COLO829 (cell line): ENCODE measurements at regions not wholly inside any gene's neighbourhood (a gene's known extent, or its start where the extent isn't known, plus 50 kb on each side); places are given as distances from the start of the nearest gene placed in this dataset.

Experiments
- DNase-seq: peaks from one replicate; pipeline ENCODE4 v3.0.0; 2012; ENCODE audit warnings: low spot score

DNA sequence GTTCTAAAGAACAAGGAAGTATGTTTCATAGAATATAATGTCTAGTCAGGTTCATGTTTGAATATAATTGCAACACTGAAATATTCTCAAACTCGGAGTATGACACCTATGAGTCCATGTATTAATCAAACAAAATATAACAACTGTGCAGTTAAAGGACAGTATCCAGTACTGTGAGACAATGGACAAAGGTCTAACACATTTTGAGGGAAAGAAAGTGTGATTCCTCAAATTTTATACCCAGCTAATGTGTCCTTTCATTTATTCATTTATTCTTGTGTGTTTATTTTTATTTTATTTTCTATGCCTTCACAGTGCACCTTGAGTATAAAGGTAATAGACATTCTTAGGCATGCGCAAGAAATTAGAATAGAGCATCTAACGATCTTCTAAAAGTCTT lies 401.0 kb upstream of the ZFHX3 start:
- DNase-seq: no peak

DNA sequence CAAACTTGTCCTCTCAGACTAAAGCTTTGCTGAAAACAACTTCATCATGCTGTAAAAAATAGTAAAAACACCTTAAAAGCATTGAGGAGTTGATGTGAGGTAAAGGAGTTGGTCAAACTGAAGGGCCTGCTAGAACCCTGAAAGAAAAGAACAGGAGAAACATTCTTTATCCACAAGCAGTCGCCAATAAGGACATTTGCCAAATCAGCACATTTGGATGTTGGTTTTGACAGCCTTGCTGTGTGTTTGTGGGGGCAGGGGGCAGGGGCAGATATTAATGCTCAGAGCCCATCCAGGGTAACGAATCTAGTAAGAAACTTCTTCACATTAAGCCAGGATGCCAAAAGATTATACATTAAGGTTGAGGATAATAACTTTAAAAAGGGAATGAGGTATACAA lies 399.9 kb upstream of the ZFHX3 start:
- no peak for DNase-seq

DNA sequence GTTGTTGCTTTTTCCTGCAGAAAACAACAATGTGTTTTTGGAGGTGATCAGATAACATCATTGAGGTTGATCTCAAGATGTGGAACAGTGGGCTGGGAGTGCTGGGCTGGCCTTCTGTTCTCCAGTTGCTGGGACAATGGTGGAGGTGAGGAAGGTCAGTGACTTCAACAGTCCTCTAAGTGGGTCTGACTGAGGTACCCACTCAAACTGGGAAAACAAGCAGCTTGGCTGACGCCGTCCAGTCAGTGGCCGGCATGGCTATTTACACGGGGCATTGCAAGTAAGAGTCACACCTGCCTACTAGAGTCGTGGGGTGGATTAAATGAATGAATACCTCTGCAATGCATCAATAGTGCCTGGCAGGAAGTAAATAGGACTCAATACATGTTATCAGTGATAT lies 386.7 kb upstream of the ZFHX3 start:
- no peak for DNase-seq

DNA sequence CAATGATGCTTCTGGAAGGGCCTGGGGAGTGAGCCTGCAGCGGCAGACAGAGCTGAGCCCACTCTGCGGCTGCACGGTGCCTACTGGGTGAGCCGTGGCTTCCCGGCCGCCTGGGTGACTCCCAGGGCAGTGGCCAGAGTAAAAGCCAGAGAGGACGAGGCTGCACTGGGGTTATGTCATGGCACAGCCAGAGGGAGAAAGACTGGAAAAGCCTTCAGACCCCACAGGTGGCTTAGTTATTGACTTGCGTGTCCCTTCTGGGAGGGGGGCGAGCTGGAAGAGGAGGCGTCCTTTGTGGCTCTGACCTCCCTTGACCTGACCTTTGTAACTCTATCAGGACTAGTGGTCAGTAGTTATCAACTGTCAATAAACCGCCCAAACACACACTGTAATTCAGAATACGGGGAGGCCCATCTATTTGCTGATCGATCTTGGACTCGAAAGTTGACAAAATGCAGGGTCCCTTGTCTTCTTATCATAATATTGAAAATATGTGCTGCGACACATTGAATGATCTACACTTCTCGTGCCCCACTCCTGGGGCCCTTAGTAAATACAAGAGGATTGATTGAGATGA lies 385.9 kb upstream of the ZFHX3 start:
- DNase-seq: no peak

DNA sequence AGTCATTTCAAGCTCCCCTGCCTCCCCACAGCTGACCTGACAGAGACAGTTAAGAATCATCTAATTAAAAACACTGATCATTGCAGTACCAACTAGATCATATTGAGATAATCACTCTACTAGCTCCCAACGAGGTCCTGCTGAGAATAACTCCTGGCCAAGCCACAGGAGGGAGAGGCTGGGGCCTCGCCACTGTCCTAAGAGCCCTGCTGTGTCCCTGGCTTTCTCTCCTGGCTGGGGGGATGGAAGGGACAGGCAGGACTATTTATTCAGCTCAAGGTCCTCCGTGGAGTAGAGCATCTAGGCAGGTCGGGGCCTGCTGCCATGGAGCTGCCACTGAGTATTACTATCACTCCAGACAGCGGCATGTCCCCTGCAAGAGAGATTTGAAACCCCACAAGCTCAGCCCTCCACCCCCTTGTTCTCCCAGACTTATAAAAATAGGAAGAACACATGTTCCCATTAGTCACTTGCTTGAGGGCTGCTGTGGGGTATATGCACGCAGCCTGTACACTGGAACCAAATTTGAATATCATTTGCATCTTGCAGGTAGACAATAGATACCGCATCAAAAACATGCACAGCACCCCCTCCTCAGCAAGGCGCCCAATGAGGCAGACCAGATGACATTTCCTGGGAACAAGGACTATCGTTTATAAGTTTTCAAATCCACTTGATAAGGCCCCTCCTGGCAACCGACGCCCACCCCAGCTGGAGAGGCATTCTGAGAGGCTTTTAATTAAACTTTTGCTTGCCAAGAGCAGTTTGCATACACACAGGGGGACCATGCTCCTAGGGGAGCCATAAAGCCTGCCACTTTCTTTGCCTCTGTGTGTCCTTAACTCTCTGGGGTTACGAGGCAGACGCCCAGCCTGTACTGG lies 385.2 kb upstream of the ZFHX3 start:
- DNase-seq: no peak

DNA sequence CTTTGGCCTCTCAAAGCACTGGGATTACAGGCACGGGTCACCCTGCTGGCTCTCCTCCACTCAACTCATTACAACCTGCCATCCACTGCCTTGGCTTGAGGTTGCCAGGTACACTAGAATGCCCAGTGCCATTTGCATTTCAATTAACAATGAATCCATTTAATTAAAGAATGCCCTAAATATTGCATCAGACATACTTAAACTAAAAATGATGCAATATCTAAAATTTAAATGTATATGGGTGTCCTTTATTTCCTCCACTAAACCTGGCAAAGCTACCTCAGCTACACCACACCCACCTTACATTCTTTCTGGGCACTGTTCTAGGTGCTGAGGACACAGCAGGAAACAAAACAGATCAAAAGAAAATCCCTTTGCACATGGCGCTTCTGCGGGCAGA lies 382.2 kb upstream of the ZFHX3 start:
- DNase-seq: no peak

DNA sequence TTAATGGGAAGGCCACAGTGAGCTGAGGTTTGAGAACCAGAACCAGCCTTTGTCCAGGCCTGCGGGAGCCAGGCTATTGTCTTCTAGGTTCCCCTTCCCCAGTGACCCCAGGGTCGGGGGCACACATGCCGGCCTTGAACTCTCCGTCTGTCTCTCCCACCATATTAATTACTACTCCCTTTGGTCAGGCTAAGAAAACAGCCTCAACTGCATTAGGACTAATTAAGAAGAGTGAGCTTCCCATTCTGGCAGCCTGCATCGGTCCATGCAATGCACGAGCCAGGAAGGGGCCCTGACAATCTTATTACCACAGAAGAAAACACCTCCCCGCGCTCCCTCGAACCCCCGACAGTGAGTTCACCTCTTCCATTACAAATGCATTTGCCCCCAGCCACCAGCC lies 380.2 kb upstream of the ZFHX3 start:
- DNase-seq: no peak

DNA sequence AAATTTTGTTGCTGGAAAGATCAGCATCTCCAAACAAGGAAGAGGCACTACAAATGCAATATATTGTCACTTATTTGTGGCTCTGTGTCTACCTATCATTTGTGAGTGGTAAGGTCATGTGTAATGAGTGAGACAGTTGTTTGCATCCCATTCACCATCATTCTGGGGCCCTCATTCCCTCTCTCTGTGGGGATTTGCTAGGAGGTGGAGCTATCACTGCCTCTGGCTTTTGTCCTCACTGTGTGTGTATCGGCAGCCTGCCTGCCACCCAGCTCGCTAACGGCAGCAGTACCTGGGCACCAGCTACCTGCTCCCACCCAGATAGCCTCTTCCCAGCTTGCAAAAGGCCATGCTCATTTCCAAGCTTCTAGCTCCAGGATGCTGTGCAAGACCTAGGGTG lies 379.2 kb upstream of the ZFHX3 start:
- DNase-seq: no peak

DNA sequence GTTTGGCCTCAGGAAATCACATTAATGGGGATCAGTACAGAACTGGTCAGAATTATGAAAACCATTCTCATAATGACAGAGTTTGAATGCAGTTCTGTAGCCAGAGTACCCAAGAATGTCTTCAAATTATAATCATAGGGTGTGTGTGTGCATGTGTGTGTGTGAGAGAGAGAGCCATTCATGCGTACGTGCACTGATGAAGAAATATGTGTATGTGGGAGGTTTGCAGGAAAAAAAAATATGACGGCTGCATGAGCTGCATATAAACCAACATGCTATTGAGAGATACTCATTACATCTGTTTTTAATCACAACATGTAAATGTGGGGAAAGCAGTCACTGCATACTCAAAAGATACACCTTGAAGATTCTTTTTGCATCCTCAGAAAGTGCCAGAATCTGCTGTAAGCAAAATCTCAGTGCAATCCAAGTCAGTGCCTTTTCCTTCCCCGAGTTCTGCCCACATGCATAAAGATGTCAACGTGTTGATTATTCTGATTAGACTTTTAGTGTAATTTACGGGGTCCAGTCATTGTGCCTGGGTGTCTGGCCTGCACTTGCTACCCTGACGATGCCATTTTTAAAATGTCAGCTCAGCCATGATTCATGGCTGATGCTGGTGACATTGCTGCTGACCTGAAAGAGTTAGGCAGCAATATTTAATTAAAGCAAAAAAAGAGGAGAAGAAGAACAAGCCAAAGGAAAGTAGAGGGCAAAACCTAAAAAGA lies 378.7 kb upstream of the ZFHX3 start:
- DNase-seq: no peak

DNA sequence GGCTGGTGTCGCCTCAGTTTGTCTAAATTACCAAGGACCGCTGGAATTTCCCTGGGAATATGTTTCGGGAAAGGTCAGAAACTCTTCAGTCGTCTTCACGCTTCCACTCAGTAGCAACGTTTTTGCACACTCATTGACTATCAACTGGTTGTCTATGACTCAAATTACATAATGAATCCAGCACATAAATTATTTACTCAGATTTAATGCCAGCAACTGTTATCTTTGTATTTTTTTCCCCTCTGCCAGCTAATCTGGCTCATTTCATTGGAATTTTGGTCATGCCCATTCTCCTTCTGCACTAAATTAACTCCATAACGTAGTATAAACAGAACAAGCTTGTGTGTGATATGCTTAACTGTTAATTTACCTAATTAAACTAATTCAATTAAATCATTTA lies 372.7 kb upstream of the ZFHX3 start:
- no peak for DNase-seq

DNA sequence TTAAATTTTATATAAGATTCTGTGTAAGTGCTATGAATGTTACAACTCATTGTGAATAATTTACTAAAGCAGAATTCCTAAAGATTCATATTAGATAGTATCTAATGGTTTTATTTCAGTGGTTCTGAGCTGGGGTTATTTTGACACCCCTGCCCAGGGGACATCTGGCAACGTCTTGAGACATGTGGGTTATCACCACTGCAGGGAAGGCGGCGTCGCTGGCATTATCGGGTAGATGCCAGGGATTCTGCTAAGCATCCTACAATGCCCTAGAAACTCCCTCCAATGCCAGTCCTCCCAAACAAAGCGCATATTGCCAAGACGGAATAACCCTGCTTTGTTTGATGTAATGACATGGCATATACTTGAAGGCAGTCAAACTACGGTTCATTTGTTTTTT lies 372.3 kb upstream of the ZFHX3 start:
- DNase-seq: no peak

DNA sequence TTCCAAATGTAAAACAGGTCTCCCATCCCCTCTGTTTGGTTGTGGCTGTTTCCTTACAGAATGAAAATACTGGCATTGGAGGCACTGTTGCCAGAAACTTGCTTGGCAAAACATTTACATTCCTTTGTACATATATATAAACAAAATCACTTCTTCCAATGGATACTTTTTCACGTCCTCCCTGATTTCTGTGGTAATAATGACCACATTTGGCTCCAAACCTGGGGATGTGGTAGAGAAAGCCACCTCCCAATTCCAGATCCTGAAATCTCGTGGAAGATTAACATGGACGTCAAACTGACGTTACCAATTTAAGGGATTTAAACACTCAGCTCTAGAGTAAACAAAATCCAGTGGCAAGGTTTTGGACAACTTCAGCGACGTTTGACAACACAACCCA lies 370.8 kb upstream of the ZFHX3 start:
- no peak for DNase-seq

DNA sequence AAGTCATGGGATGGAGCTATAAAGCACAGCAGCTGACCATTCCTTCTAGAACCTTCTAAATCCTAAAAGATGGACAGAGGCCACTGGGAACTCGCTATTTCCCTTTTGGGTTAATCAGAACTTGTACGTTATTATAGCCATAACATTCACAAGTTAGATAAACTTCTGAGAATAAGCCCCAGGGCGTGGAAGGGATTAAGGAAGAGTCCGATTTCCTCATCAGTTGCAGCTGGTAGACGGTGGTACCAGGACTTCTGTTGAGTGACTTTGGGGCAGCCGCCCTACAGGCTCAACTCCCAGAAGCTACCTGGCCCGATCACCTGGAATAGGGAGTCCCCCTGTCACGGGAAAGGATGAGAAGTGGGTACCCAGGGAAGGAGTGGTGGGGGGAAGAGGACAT lies 370.1 kb upstream of the ZFHX3 start:
- DNase-seq: no peak

DNA sequence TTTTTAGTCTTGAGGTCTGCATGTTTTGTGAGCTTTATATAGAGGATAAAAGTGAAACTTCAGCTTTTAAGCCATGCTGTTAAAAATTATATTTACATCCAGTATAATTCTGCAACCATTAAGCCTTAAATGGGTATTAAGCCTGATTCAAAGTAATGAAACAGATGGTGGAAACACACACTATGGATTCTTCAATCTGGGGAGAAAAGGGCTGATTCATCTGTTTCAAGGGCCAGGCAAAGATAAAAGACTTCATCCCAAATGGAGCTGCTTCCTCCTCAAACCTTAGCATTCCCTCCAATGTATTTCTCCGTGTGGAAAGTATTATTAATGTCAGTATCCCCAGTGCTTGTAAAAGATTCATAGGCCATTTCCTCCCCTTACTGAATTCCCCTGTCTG lies 367.4 kb upstream of the ZFHX3 start:
- DNase-seq: no peak

DNA sequence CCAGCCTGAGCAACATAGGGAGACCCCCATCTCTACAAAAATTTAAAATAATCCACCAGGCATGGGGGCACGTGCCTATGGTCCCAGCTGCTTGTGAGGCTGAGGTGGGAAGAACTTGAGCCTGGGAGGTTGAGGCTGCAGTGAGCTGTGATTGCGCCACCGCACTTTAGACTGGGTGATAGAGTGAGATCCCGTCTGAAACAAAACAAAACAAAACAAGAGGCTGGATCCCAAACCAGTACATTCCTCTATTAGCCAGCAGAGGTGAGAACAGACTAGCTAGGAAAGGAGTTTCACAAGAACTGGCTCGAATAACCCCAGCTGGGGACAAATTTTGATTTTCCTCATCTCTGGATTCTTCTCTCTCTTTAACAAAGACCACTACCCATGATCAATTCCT lies 366.7 kb upstream of the ZFHX3 start:
- no peak for DNase-seq

DNA sequence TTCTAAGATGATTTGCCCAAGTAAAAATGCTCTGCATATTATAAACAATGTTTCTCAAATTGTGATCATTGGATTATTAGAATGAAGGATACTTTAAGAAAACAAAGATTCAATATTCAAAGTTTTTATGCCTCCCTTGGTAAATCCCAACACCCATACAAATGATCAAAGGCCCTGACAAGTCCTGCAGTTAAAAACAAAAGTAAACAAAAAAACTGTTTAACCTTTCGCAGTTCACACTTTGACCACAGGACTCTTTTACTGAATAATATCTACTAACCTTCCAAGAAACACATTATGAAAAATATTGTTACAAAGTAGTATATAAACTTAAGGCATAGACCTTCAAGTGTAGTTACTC lies 365.9 kb upstream of the ZFHX3 start:
- DNase-seq: no peak

DNA sequence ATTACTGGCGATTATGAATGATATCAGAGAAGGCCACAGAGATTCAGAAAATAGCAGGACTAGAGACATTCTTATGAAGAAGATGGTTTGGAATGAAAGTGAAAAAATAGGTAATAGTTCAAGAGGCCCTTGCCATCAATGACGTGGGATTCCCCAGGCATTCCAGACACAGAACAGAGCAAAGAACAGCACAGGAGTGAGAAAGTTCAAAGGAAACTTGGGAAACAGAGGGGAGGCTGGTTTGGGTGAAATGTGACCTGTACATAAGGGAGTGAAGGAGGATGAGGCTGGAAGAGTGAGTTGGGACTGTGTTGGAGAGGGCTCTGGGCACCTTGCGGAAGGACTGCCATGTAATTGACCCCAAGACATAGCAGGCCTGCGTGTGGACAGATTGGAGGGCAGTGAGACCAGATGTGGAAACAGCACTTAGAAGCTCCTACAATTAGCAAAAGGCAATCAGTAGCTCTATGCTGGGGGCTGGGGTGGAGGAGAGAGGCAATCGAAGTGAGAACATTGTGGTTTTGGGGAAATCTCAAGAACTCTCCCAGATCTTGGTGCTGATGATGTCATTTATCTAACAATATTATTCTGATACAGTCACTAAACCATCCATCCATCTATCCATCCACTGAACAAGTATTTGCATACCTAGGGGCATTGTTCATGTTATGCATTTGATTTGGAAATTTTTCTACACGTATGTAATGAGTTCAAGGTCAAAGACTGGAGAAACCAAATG lies 365.3 kb upstream of the ZFHX3 start:
- no peak for DNase-seq

DNA sequence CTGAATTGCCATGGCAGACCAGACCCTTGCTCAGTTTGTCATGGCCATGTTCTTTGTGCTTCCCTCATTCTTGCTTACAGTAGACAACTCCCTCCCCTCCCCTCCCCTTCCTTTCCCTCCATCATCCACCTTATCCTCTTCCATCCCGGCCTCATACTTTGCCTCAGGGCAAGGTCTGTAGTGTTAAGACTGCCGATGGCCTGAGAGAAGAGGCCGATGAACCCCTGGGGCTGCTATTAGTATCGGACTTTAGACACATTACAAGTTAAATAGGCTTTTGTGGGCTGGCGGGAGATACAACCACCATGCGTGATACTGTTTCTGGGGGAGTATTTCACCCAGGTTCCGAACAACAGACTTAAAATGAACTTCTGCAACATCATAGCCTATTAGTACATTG lies 364.5 kb upstream of the ZFHX3 start:
- no peak for DNase-seq

DNA sequence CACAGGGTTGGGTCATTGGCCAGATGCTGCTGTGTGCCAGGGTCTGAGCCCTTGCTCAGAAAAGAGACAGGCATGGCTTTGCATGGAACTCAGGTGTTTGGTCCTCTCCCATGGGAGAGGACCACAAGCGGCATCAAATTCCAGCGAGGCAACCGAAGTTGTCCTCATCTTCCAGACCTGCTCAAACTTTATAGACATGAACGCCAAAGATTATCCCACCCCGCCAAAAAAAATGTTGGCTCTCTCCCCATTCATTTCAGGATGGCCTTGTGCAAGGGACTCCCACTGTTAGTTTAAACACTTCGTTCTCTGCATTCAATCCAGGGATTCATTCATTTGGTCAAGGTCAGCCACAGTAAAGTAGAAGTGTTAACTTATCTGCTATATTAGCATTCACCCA lies 360.8 kb upstream of the ZFHX3 start:
- DNase-seq: no peak

DNA sequence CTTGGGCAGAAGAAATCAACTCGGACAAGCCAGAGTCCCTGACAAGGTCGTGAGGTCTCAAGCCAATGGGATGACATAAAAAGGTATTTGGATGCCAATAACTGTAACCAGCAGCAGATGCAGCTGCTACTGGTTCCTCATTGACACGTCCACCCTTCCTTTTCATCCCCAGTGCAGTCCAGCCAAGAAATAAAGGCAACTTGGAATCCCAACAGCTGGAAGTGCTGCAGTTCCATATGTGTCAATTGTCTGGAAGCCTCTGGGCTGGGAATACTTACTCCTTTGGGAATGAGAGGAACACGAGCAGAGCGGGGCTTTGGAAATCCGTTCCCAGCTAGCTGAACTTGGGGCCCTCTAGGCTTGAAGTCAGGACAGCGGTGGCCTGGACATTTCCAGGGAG lies 360.4 kb upstream of the ZFHX3 start:
- DNase-seq: no peak

DNA sequence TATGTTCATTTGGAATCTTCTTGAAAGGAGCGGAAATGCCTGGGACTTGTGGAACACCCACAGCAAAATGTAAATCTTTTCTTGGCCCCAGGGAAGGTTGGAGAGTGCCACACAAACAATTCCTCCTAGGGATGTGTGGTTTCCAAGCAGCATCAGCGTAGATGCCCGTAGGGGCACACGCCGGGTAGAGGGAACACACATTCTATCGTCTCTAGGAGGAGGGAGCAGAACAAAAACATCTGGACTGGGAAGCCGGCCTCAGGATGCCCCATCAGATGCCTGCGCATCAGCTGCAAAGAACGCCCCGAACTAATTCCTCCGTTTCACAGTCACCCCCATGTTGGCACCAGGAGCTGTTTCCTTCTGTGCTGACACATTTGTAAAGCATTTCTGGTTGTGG lies 357.9 kb upstream of the ZFHX3 start:
- DNase-seq: no peak

DNA sequence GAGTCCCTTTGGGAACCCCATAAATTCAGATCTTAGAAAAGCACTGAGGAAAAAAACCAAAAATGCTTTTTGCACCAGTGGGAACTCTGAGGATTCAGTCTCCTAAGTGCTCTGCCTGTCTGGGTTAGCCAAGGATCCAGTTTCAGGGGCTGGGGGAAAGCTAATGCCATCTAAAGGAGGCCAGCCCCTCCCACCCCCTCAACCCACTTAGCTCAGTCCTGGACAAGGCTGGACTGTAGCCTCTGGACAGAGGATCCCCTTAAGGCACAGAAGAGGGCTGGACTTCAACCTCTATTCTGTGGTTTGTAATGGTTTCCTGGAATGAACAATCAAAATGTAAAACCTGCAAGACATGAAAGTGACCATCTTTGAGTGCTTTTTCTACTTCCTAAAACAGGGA lies 356.1 kb upstream of the ZFHX3 start:
- DNase-seq: no peak

DNA sequence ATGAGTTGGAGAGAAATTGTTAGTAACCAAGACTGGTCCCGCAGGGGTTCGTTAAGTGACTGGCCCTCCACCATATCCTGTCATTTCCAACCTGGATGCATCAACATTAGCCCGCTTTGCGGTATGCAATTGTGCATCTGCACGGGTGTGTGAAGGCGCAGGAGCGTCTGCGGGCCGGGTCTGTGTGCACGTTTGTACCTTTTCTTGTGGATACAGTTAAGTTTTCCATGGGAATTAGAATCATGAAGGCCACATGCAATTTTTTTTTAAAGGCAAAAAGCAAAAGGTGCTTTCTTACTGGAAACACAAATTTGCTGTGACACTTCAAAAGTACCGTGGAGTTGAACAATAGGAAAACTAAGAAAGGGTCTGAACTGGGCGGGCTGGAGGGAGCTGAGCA lies 355.4 kb upstream of the ZFHX3 start:
- no peak for DNase-seq
